ENCODE measurements at regions not wholly inside any gene's neighbourhood (a gene's known extent, or its start where the extent isn't known, plus 50 kb on each side); places are given as distances from the start of the nearest gene placed in this dataset.

GRCh38 chr2:59655809-59656208 is 897.6 kb downstream of the BCL11A start:
- ATAC-seq, result no peak
- no peak for TF ChIP-seq ZNF70 (CRISPR knock-in tag; IDR thresholded peaks at IDR 0.05)
- TF ChIP-seq ISL1 (CRISPR knock-in tag; IDR thresholded peaks at IDR 0.05), result no peak

GRCh38 chr2:59654710-59655109 is 898.7 kb downstream of the BCL11A start:
- no peak for TF ChIP-seq ARNTL (CRISPR knock-in tag; IDR thresholded peaks at IDR 0.05; ENCODE audit: borderline replicate concordance, low read depth)
- TF ChIP-seq ZNF70 (CRISPR knock-in tag; IDR thresholded peaks at IDR 0.05), result no peak
- TF ChIP-seq ISL1 (CRISPR knock-in tag; IDR thresholded peaks at IDR 0.05), result no peak
- TF ChIP-seq SNAI2 (CRISPR knock-in tag; IDR thresholded peaks at IDR 0.05), result no peak
- TF ChIP-seq TSHZ2 (CRISPR knock-in tag; IDR thresholded peaks at IDR 0.05), result no peak
- no peak for TF ChIP-seq TOX (CRISPR knock-in tag; IDR thresholded peaks at IDR 0.05; ENCODE audit: borderline replicate concordance)
- TF ChIP-seq CSDC2 (CRISPR knock-in tag; IDR thresholded peaks at IDR 0.05), result no peak
- ATAC-seq, result no peak

- TF ChIP-seq ZNF70 (CRISPR knock-in tag; IDR thresholded peaks at IDR 0.05) (no peak), POU6F1 (CRISPR knock-in tag; IDR thresholded peaks at IDR 0.05; ENCODE audit: borderline replicate concordance, low read depth) (no peak), GLIS3 (CRISPR knock-in tag; IDR thresholded peaks at IDR 0.05) (no peak), ESRRG (CRISPR knock-in tag; IDR thresholded peaks at IDR 0.05) (no peak), OSR1 (CRISPR knock-in tag; IDR thresholded peaks at IDR 0.05) (no peak), PPARA (CRISPR knock-in tag; IDR thresholded peaks at IDR 0.05; ENCODE audit: borderline replicate concordance) (no peak), RARB (CRISPR knock-in tag; IDR thresholded peaks at IDR 0.05) (no peak), TSHZ2 (CRISPR knock-in tag; IDR thresholded peaks at IDR 0.05) (no peak), ZNF565 (CRISPR knock-in tag; conservative IDR thresholded peaks at IDR 0.05; ENCODE audit: low read depth) (no peak), CSRNP3 (CRISPR knock-in tag; IDR thresholded peaks at IDR 0.05) (no peak), TCF4 (CRISPR knock-in tag; IDR thresholded peaks at IDR 0.05; ENCODE audit: borderline replicate concordance) (no peak), CREB5 (CRISPR knock-in tag; IDR thresholded peaks at IDR 0.05; ENCODE audit: low read depth) (no peak), ZC3H10 (CRISPR knock-in tag; IDR thresholded peaks at IDR 0.05) (no peak), BACH2 (CRISPR knock-in tag; IDR thresholded peaks at IDR 0.05; ENCODE audit: borderline replicate concordance) (no peak)
- ATAC-seq, result no peak
Observed at GRCh38 chr2:59653164-59653563, 900.3 kb downstream of the BCL11A start.

- no peak for ATAC-seq
- TF ChIP-seq ZNF8 (CRISPR knock-in tag; IDR thresholded peaks at IDR 0.05), result no peak
- TF ChIP-seq ZNF70 (CRISPR knock-in tag; IDR thresholded peaks at IDR 0.05), result no peak
- TF ChIP-seq CSRNP3 (CRISPR knock-in tag; IDR thresholded peaks at IDR 0.05), result no peak
- TF ChIP-seq RARB (CRISPR knock-in tag; IDR thresholded peaks at IDR 0.05), result no peak
- TF ChIP-seq CSDC2 (CRISPR knock-in tag; IDR thresholded peaks at IDR 0.05), result no peak
- no peak for TF ChIP-seq TOX (CRISPR knock-in tag; IDR thresholded peaks at IDR 0.05; ENCODE audit: borderline replicate concordance)
- no peak for TF ChIP-seq PATZ1 (CRISPR knock-in tag; IDR thresholded peaks at IDR 0.05; ENCODE audit: borderline replicate concordance)
Observed at GRCh38 chr2:59630789-59631188, 922.7 kb downstream of the BCL11A start.
